MCF 10A (cell line): ENCODE measurements at regions not wholly inside any gene's neighbourhood (a gene's known extent, or its start where the extent isn't known, plus 50 kb on each side); places are given as distances from the start of the nearest gene placed in this dataset.

Experiments
- BruUV-seq: library from RNA; stranded (reverse); fragments of 400-500 nt; replicated peaks from 2 replicates; lab custom pipeline; 2021; lab: Mats Ljungman, UMichigan
- CTCF ChIA-PET: fragments of 300-600 bp; sonication (Branson Sonifier 250); formaldehyde crosslinking; extraction: SDS; loops from one replicate; lab custom pipeline; 2021; ENCODE audit warnings: antibody characterized with exemption, inconsistent platforms; lab: Yijun Ruan, JAX
- POLR2A ChIA-PET: fragments of 300-600, 350-650 bp; sonication (Branson Sonifier 250); formaldehyde crosslinking; extraction: SDS; loops from one replicate; lab custom pipeline; 2020; ENCODE audit warnings: antibody characterized with exemption, inconsistent platforms; lab: Yijun Ruan, JAX
- DNase-seq: peaks from one replicate; pipeline ENCODE4 v3.0.0-alpha.2; 2018; ENCODE audit not compliant: unreplicated experiment
- H3K27ac Mint-ChIP-seq: one replicate; pipeline ENCODE4 v1.8.0; 2022; ENCODE audit warnings: mild to moderate bottlenecking, low read depth, mixed read lengths; ENCODE audit not compliant: unreplicated experiment
- H3K27me3 Mint-ChIP-seq: one replicate; pipeline ENCODE4 v1.8.0; 2022; ENCODE audit warnings: mixed read lengths; ENCODE audit not compliant: insufficient read depth, unreplicated experiment
- H3K36me3 Mint-ChIP-seq: one replicate; pipeline ENCODE4 v1.8.0; 2022; ENCODE audit warnings: mild to moderate bottlenecking, moderate library complexity, mixed read lengths; ENCODE audit not compliant: insufficient read depth, unreplicated experiment
- H3K4me1 Mint-ChIP-seq: one replicate; pipeline ENCODE4 v1.8.0; 2022; ENCODE audit warnings: mixed read lengths; ENCODE audit not compliant: insufficient read depth, unreplicated experiment
- H3K4me3 Mint-ChIP-seq: one replicate; pipeline ENCODE4 v1.8.0; 2022; ENCODE audit warnings: mild to moderate bottlenecking, moderate library complexity, mixed read lengths; ENCODE audit not compliant: unreplicated experiment
- H3K9me3 Mint-ChIP-seq: one replicate; pipeline ENCODE4 v1.8.0; 2022; ENCODE audit warnings: mixed read lengths; ENCODE audit not compliant: unreplicated experiment
- intact Hi-C: fragments of 100-400 bp; cut with micrococcal nuclease; formaldehyde crosslinking; loops from 2 replicates; pipeline ENCODE4 v1.14.1; 2022
- TF ChIP-seq, protein P1 (sequence below): fragments of 200-600 bp; IDR thresholded peaks from one replicate; pipeline ENCODE4 v1.8.0; 2022; ENCODE audit warnings: antibody characterized with exemption, mild to moderate bottlenecking; ENCODE audit not compliant: unreplicated experiment

- no peaks in the 10 kb centered on the region for H3K27me3 Mint-ChIP-seq
- H3K9me3 Mint-ChIP-seq: no peaks in the 10 kb centered on the region
- no peak overlapping the region for H3K4me3 Mint-ChIP-seq
- no peak overlapping the region for H3K27ac Mint-ChIP-seq
- H3K4me1 Mint-ChIP-seq: no peaks in the 10 kb centered on the region
- TF ChIP-seq, protein P1, sequence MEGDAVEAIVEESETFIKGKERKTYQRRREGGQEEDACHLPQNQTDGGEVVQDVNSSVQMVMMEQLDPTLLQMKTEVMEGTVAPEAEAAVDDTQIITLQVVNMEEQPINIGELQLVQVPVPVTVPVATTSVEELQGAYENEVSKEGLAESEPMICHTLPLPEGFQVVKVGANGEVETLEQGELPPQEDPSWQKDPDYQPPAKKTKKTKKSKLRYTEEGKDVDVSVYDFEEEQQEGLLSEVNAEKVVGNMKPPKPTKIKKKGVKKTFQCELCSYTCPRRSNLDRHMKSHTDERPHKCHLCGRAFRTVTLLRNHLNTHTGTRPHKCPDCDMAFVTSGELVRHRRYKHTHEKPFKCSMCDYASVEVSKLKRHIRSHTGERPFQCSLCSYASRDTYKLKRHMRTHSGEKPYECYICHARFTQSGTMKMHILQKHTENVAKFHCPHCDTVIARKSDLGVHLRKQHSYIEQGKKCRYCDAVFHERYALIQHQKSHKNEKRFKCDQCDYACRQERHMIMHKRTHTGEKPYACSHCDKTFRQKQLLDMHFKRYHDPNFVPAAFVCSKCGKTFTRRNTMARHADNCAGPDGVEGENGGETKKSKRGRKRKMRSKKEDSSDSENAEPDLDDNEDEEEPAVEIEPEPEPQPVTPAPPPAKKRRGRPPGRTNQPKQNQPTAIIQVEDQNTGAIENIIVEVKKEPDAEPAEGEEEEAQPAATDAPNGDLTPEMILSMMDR: no peak
- ChIA-PET POLR2A (no interaction called here), CTCF (interaction anchor here (0.5 kb wide), 1 partner anchor 407 kb away, joined by 7 read pairs; no protein-coding TSS in a partner anchor)
- no peaks in the 10 kb centered on the region for H3K36me3 Mint-ChIP-seq
- intact Hi-C loops: no loop called here
- BruUV-seq: no TSS peak
- DNase-seq: no peak
Measured at GRCh38 chr16:54219709-54220108, 66.9 kb downstream of the IRX3 start.

GRCh38 chr16:54216688-54217087 is 69.9 kb downstream of the IRX3 start:
- intact Hi-C loops: no loop called here
- ChIA-PET CTCF (no interaction called here), POLR2A (no interaction called here)
- DNase-seq: no peak
- Mint-ChIP-seq H3K27ac (no peak overlapping the region), H3K27me3 (no peaks in the 10 kb centered on the region), H3K36me3 (no peaks in the 10 kb centered on the region), H3K4me1 (no peaks in the 10 kb centered on the region), H3K9me3 (no peaks in the 10 kb centered on the region), H3K4me3 (no peak overlapping the region)
- BruUV-seq: no TSS peak
- TF ChIP-seq, protein P1: no peak

DNA sequence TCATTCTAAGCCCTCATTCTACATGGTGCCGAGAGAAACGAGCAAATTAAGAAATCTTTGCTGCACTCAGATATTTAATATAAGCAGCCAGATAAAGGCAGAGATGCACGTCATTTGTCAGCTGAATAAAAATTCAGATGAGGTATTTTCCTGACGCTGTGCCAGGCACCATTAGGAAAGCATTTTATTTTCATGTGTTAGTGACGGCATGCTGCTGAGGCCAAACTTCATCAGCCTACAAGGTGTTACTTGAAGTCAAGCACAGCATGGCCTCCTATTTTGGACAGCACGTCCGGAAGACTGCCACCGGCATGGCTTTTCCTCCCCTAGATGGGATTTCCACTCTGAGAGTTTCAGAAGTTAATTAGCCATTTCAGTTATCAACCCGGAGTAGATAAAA is 70.3 kb downstream of the IRX3 start:
- H3K9me3 Mint-ChIP-seq: no peaks in the 10 kb centered on the region
- H3K4me1 Mint-ChIP-seq: no peaks in the 10 kb centered on the region
- TF ChIP-seq, protein P1: no peak
- H3K4me3 Mint-ChIP-seq: no peak overlapping the region
- intact Hi-C loops: no loop called here
- H3K36me3 Mint-ChIP-seq: no peaks in the 10 kb centered on the region
- no TSS peak for BruUV-seq
- no peak for DNase-seq
- ChIA-PET POLR2A (no interaction called here), CTCF (no interaction called here)
- H3K27ac Mint-ChIP-seq: no peak overlapping the region
- H3K27me3 Mint-ChIP-seq: no peaks in the 10 kb centered on the region

DNA sequence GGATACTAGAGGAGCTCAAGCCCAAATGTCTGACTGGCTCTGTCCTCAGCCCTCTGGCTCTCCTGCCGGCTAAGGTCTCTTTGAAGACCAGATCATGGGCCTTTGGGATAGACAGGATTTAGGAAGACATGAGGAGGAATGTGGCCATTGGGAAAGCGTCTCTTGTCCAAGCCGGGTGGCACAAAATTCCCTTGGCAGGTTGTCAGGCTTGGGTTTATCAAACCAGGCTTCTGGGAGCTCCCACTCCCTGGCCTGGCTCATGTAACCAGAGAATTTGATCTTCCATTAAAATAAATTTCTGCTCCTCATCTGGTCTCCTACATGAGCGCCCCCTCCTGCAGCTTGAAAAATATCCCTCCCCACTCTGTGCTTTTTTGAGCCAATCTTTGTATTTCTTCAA is 71.1 kb downstream of the IRX3 start:
- no peaks in the 10 kb centered on the region for H3K36me3 Mint-ChIP-seq
- H3K9me3 Mint-ChIP-seq: no peaks in the 10 kb centered on the region
- H3K4me3 Mint-ChIP-seq: no peak overlapping the region
- POLR2A ChIA-PET: no interaction called here
- no TSS peak for BruUV-seq
- no peaks in the 10 kb centered on the region for H3K27me3 Mint-ChIP-seq
- CTCF ChIA-PET: no interaction called here
- no peak for DNase-seq
- no peak overlapping the region for H3K27ac Mint-ChIP-seq
- peaks cover 4% of the 10 kb centered on the region for H3K4me1 Mint-ChIP-seq
- intact Hi-C loops: no loop called here
- TF ChIP-seq, protein P1: no peak
